Transverse colon (tissue), 4 donors: ENCODE measurements at regions not wholly inside any gene's neighbourhood (a gene's known extent, or its start where the extent isn't known, plus 50 kb on each side); places are given as distances from the start of the nearest gene placed in this dataset.
"Not testable (repeated sequence)": the region's sequence is repeated elsewhere in the genome, so short reads cannot be mapped to it uniquely, and the experiment has no call there.

Source experiments
- EP300 ChIP-seq: sonication (generic); formaldehyde crosslinking; IDR thresholded peaks from one replicate; pipeline ENCODE4 v1.6.1; 2017; ENCODE audit warnings: antibody characterized with exemption, low read depth
- POLR2A ChIP-seq: fragments of 450-650 bp; IDR thresholded peaks from one replicate; pipeline ENCODE4 v1.6.1; 2016; ENCODE audit warnings: antibody characterized with exemption, mild to moderate bottlenecking, moderate library complexity
- POLR2AphosphoS5 ChIP-seq, 3 donors: sonication (generic); formaldehyde crosslinking; IDR thresholded peaks; one replicate each; pipeline ENCODE4 v1.6.1; 2016; ENCODE audit warnings: antibody characterized with exemption in 3 of 3
- TF ChIP-seq, protein P1 (sequence below), 5 experiments: fragments of 200-600 bp in 3 of 5; fragments of 450-650 bp in 2 of 5; sonication (generic) in 3 of 5; IDR thresholded peaks; 1 replicate in 2 of 5; 2 replicates in 3 of 5; pipeline ENCODE4 v1.5.1; 2016 to 2017; ENCODE audit warnings: antibody characterized with exemption in 5 of 5, inconsistent platforms in 3 of 5, mild to moderate bottlenecking in 2 of 5, moderate library complexity in 1 of 5

DNA sequence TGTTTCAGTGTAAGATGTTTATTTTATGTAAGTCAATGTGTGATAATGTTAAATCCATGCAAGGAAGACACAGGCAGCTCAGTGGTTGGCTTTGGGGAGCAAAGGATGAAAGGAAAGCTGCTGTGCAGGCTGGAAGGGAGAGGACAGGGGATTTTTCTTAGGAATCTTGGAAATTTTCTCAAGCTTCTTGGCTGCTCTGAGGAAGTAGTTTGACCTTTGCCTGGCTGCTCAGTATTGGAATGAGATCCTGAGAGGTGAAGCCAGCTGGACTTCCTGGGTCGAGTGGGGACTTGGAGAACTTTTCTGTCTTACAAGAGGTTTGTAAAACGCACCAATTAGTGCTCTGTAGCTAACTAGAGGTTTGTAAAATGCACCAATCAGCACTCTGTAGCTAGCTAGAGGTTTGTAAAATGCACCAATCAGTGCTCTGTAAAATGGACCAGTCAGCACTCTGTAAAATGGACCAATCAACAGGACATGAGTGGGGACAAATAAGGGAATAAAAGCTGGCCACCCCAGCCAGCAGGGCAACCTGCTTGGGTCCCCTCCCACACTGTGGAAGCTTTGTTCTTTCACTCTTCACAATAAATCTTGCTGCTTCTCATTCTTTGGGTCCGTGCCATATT is 105.2 kb upstream of the BASP1 start:
- TF ChIP-seq, protein P1, sequence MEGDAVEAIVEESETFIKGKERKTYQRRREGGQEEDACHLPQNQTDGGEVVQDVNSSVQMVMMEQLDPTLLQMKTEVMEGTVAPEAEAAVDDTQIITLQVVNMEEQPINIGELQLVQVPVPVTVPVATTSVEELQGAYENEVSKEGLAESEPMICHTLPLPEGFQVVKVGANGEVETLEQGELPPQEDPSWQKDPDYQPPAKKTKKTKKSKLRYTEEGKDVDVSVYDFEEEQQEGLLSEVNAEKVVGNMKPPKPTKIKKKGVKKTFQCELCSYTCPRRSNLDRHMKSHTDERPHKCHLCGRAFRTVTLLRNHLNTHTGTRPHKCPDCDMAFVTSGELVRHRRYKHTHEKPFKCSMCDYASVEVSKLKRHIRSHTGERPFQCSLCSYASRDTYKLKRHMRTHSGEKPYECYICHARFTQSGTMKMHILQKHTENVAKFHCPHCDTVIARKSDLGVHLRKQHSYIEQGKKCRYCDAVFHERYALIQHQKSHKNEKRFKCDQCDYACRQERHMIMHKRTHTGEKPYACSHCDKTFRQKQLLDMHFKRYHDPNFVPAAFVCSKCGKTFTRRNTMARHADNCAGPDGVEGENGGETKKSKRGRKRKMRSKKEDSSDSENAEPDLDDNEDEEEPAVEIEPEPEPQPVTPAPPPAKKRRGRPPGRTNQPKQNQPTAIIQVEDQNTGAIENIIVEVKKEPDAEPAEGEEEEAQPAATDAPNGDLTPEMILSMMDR (IDR thresholded peaks at IDR 0.05), result not testable (repeated sequence)
- TF ChIP-seq POLR2A; EP300; POLR2AphosphoS5 (IDR thresholded peaks at IDR 0.05): not testable (repeated sequence)
